Neural crest cell (in vitro differentiated cells): ENCODE measurements at regions not wholly inside any gene's neighbourhood (a gene's known extent, or its start where the extent isn't known, plus 50 kb on each side); places are given as distances from the start of the nearest gene placed in this dataset.

Experiments used
- DNase-seq: peaks from one replicate; pipeline ENCODE4 v3.0.0; 2021; ENCODE audit warnings: low read depth, mixed read lengths, low spot score
- H3K27ac Mint-ChIP-seq: one replicate; pipeline ENCODE4 v1.8.0; 2021; ENCODE audit warnings: mild to moderate bottlenecking, mixed read lengths; ENCODE audit not compliant: unreplicated experiment
- H3K27me3 Mint-ChIP-seq: 2 replicates; pipeline ENCODE4 v1.8.0; 2021; ENCODE audit warnings: low read depth, mild to moderate bottlenecking, mixed read lengths
- H3K36me3 Mint-ChIP-seq: 2 replicates; pipeline ENCODE4 v1.8.0; 2021; ENCODE audit warnings: low read depth, mild to moderate bottlenecking, mixed read lengths
- H3K4me1 Mint-ChIP-seq: 2 replicates; pipeline ENCODE4 v1.8.0; 2021; ENCODE audit warnings: mixed read lengths
- H3K4me3 Mint-ChIP-seq: one replicate; pipeline ENCODE4 v1.8.0; 2021; ENCODE audit warnings: mild to moderate bottlenecking, mixed read lengths
- H3K9me3 Mint-ChIP-seq: 2 replicates; pipeline ENCODE4 v1.8.0; 2021; ENCODE audit warnings: mixed read lengths
- TF ChIP-seq, protein P1 (sequence below): fragments of 200-600 bp; sonication (generic); conservative IDR thresholded peaks from 2 replicates; pipeline ENCODE4 v1.5.0; 2021; ENCODE audit warnings: antibody characterized with exemption, mild to moderate bottlenecking

DNA sequence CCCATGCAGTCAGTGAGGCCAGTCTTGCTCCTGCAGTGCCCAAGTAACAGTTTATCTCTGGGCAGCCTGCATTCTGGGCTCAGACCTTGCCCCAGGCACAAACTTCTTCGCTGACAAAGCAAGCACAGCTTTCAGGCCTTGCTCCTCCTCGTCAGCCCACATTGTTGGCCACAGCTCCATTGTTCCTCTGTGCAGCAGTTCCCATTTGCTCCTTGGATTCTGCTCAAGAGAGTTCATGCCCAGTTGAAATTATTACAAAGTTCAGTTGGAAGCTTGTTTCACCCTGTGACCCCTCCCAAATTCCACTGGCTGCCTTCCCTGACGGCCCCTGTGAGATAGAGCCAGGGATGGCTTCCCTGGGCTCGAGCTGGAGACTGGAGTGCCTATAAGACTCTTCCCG is 163.4 kb upstream of the DDHD1 start:
- Mint-ChIP-seq H3K4me1 (peaks cover 16% of the 10 kb centered on the region), H3K4me3 (no peak overlapping the region), H3K27ac (peak overlapping the region; percentile 10), H3K9me3 (peaks cover 26% of the 10 kb centered on the region), H3K27me3 (no peaks in the 10 kb centered on the region), H3K36me3 (peaks cover 46% of the 10 kb centered on the region)
- no peak for DNase-seq
- TF ChIP-seq, protein P1, sequence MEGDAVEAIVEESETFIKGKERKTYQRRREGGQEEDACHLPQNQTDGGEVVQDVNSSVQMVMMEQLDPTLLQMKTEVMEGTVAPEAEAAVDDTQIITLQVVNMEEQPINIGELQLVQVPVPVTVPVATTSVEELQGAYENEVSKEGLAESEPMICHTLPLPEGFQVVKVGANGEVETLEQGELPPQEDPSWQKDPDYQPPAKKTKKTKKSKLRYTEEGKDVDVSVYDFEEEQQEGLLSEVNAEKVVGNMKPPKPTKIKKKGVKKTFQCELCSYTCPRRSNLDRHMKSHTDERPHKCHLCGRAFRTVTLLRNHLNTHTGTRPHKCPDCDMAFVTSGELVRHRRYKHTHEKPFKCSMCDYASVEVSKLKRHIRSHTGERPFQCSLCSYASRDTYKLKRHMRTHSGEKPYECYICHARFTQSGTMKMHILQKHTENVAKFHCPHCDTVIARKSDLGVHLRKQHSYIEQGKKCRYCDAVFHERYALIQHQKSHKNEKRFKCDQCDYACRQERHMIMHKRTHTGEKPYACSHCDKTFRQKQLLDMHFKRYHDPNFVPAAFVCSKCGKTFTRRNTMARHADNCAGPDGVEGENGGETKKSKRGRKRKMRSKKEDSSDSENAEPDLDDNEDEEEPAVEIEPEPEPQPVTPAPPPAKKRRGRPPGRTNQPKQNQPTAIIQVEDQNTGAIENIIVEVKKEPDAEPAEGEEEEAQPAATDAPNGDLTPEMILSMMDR = no peak

DNA sequence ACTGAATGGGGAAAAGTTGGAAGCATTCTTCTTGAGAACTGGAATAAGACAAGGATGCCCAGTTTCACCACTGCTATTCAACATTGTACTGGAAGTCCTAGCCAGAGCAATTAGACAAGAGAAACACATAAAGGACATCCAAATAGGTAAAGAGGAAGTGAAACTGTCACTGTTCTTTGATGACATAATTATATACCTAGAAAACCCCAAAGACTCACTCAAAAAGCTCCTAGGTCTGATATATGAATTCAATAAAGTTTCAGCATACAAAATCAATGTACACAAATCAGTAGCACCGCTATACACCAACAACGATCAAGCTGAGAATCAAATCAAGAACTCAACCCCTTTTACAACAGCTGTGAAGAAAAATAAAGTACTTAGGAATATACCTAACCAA is 157.3 kb upstream of the DDHD1 start:
- peaks cover 46% of the 10 kb centered on the region for H3K36me3 Mint-ChIP-seq
- H3K4me3 Mint-ChIP-seq = no peak overlapping the region
- no peaks in the 10 kb centered on the region for H3K27me3 Mint-ChIP-seq
- TF ChIP-seq, protein P1 = no peak
- no peak overlapping the region for H3K27ac Mint-ChIP-seq
- no peak for DNase-seq
- H3K4me1 Mint-ChIP-seq = peaks cover 30% of the 10 kb centered on the region
- peaks cover 30% of the 10 kb centered on the region for H3K9me3 Mint-ChIP-seq

DNA sequence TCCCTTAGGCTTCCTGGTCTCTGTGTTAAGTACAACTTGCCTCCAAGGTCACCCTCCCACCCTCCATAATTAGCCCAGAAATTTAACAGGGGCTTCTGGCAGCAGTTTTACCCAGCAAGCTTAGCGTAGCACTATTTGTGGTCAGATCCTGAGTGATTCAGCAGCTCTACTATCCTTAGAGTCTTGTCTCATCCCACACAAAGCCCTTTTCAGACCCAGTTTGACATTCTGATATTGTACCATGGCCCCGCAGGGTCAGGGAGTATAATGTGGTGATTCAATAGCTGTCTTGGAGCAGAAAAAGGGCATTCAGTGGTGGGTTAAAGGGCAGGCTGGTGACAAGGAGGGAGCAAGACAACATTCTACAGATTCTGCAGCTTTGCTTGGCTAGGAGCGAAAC is 153.8 kb upstream of the DDHD1 start:
- DNase-seq = peak; percentile 57
- TF ChIP-seq, protein P1 = no peak
- Mint-ChIP-seq H3K4me3 (peak overlapping the region; percentile 82), H3K27ac (peak overlapping the region; percentile 92), H3K36me3 (peaks cover 28% of the 10 kb centered on the region), H3K4me1 (peaks cover 36% of the 10 kb centered on the region), H3K27me3 (no peaks in the 10 kb centered on the region), H3K9me3 (peaks cover 16% of the 10 kb centered on the region)

DNA sequence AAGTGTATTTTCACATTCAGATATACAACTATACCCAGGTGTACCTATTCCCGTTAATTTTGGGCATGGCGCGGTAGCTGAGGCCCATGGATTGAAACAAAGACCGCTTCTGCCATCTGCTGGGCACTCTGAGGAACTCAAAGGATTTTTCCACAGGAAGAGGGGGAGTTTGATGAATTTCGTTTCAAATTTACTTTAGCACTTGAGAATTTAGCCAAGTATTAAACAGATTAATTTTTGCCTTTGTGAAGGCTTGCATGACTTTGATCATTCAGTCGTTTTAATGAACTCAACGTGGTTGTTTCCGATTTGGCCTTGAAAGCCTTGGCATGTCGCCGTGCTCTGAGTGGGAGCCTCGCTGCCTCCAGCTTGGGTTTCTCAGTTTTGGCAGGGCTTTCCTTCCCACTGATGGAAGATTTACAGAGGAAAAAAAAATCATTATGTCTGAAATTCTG is 153.2 kb upstream of the DDHD1 start:
- no peaks in the 10 kb centered on the region for H3K27me3 Mint-ChIP-seq
- TF ChIP-seq, protein P1 = peak; percentile 93
- H3K9me3 Mint-ChIP-seq = peaks cover 16% of the 10 kb centered on the region
- H3K4me3 Mint-ChIP-seq = peak overlapping the region; percentile 82
- peak overlapping the region; percentile 10 for H3K27ac Mint-ChIP-seq
- H3K36me3 Mint-ChIP-seq = peaks cover 28% of the 10 kb centered on the region
- peak; percentile 51 for DNase-seq
- peaks cover 36% of the 10 kb centered on the region for H3K4me1 Mint-ChIP-seq

DNA sequence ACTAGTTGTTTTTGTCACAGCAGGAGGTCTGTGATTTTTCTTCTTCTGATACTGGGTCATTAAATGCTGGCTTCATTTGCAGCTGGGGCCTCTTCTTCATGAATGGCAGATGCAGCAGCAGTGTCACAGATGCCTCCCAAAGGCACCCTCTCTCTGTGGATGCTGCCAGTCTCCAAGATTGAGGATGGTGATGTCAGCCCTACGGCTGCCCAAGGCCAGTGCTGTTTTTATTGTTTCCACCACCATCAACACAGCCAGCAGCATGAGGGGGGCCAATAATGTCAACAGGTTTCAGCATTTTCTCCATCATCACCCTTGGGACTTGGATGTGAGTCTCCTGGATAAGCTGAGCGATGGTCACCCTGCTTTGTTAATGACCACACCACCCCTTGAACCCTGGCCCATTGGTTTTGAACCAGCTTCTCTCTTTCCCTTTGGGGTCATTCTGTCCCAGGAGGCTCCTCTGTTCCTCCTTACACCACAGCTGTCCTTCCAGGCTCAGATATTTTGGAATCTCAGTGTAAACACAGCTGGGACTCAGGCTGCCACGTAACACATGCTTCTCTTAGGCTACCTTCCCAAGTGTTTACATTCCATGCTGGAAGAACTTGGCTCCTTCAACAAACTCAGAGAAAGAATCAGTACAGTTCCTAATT is 151.7 kb upstream of the DDHD1 start:
- TF ChIP-seq, protein P1 = no peak
- Mint-ChIP-seq H3K9me3 (peaks cover 6% of the 10 kb centered on the region), H3K4me3 (no peak overlapping the region), H3K4me1 (peaks cover 36% of the 10 kb centered on the region), H3K36me3 (peaks cover 17% of the 10 kb centered on the region), H3K27ac (no peak overlapping the region), H3K27me3 (no peaks in the 10 kb centered on the region)
- no peak for DNase-seq
